ENCODE measurements at regions not wholly inside any gene's neighbourhood (a gene's known extent, or its start where the extent isn't known, plus 50 kb on each side); places are given as distances from the start of the nearest gene placed in this dataset.

DNA sequence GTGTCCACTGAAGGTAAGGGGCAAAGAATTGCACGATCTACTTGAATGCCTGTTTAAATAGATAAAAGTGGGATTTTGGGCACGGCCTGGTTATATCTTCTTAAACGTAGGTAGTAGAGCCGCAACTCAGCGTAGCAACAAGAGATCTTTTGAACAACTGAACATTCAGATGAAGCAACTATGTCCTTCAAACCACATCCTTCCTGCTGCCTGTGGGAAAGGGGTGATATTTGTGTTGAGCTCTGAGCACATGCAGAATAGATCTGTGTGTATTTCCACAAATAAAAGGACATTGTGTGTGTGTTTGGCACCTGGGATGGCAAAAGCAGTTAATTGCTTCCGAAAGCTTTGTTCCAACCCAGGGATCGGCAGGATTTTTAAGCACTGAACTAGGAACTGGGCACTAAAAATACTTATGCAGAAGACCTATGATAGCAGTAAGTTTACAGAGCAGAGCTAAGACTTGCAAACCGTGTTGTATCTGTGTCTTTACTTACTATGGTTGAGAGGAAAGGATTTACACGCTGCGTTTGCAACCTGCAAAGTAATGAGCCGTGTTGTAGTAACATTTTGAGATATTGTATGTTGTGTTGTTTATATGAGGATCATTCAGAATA is 333.4 kb downstream of the CHRM3 start:
- TF ChIP-seq POLR2A (IDR thresholded peaks at IDR 0.05), result no peak
- TF ChIP-seq CTCF (IDR thresholded peaks at IDR 0.05), result no peak

Measured in breast epithelium (tissue), 3 donors.